Body of pancreas (tissue), 4 donors: ENCODE measurements at regions not wholly inside any gene's neighbourhood (a gene's known extent, or its start where the extent isn't known, plus 50 kb on each side); places are given as distances from the start of the nearest gene placed in this dataset.

Experiments used
- ATAC-seq: fragments of 150-250 bp; one replicate; pipeline ENCODE4 v1.9.1; 2016
- DNase-seq, 4 donors: peaks; one replicate each; pipeline ENCODE4 v3.0.0-alpha.2; 2019
- H3K27ac ChIP-seq, 4 donors: fragments of 200-600 bp; sonication (generic); 1 replicate in 3 of 4; 2 replicates in 1 of 4; pipeline versions ENCODE4 v1.5.1 to v1.6.1; 2016 to 2019; ENCODE audit warnings: mild to moderate bottlenecking in 1 of 4, mixed read lengths in 1 of 4, moderate library complexity in 1 of 4
- H3K27me3 ChIP-seq, 2 donors: fragments of 200-600 bp; sonication (generic); one replicate each; pipeline ENCODE4 v1.6.0; 2016; ENCODE audit warnings: mild to moderate bottlenecking in 1 of 2
- H3K36me3 ChIP-seq, 2 donors: fragments of 200-600 bp; sonication (generic); replicated peaks in 1 of 2; 2 replicates each; pipeline ENCODE4 v1.5.1; 2016; ENCODE audit warnings: low read depth in 2 of 2; ENCODE audit not compliant: insufficient read depth in 1 of 2
- H3K4me1 ChIP-seq: fragments of 200-600 bp; sonication (generic); one replicate; pipeline ENCODE4 v1.6.0; 2016
- H3K4me3 ChIP-seq, 2 donors: fragments of 200-600 bp; sonication (generic); 1 replicate in 1 of 2; 2 replicates in 1 of 2; pipeline ENCODE4 v1.5.1; 2016 to 2019
- H3K9me3 ChIP-seq, 3 donors: fragments of 200-600 bp; sonication (generic); 1 replicate in 2 of 3; 2 replicates in 1 of 3; pipeline ENCODE4 v1.5.1; 2016
- CTCF ChIP-seq, 7 experiments: fragments of 450-650 bp in 4 of 7; fragments of 200-600 bp in 3 of 7; sonication (generic) in 3 of 7; IDR thresholded peaks; one replicate each; pipeline ENCODE4 v1.5.1; 2016 to 2019; ENCODE audit warnings: antibody characterized with exemption in 7 of 7
- POLR2A ChIP-seq, 3 donors: fragments of 450-650 bp; IDR thresholded peaks; one replicate each; pipeline ENCODE4 v1.6.1; 2016; ENCODE audit warnings: antibody characterized with exemption in 3 of 3, mild to moderate bottlenecking in 2 of 3
- WGBS, 2 donors: methylation state at CpG; one replicate each; pipeline ENCODE4 v1.1.5; 2017; 5-methylcytosine and 5-hydroxymethylcytosine counted together
- intact Hi-C: fragments of 100-400 bp; cut with DNase I; formaldehyde crosslinking; loops from one replicate; pipeline ENCODE4 v1.15.1; 2023

DNA sequence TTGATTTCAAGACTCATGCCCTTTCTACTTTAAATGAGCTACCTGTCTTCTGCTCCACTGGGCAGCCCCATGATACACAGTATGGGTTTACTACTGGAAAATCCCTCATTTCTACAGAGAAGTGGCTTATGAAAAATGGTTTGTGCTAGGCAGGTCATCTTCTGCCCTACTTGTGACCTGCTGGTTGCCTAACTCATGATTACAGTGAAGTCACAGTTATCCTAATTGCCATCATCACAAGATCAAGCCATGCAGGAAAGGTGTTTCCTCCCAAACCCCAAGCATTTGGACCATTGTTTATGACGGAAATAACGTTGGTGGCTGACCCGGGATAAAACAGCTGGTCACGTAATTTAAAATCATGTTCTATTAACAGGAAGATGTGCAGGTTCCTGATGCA is 330.6 kb downstream of the ACTL7B start:
- H3K4me3 ChIP-seq: no peak overlapping the region
- H3K9me3 ChIP-seq: no peaks in the 10 kb centered on the region
- 56 to 59% methylated on average over 4 of the region's 4 CpGs for WGBS, 2 donors
- no peak for DNase-seq
- no peak overlapping the region for H3K27ac ChIP-seq
- H3K27me3 ChIP-seq: no peaks in the 10 kb centered on the region
- TF ChIP-seq CTCF (IDR thresholded peaks at IDR 0.05) (no peak), POLR2A (IDR thresholded peaks at IDR 0.05) (no peak)
- H3K4me1 ChIP-seq: no peaks in the 10 kb centered on the region
- no peaks in the 10 kb centered on the region for H3K36me3 ChIP-seq
- intact Hi-C loops: no loop called here
- no peak for ATAC-seq

DNA sequence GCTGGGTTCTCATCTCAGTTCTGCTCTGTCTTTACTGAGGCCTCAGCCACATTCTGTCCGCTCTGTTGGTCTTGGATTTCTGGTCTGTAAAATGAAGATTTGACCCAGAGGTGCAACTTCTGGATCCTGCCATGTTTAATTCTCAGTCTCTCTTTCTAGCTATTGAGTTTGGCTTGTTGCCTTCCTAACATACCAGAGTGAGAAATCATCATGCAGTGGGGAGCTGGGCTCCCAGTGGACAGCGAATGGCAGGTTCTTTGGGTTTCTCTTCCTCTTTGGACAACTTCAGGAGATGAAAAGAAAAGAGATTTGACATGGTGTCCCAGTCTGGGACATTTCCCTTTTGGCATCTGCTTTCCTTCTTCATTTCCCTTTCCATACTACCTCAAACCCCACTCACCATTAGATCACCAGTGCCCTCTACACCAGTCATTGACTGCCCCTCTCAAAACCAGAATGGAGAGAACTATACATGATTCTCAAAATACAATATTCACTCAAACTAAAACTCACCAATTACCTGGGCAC is 334.7 kb downstream of the ACTL7B start:
- TF ChIP-seq CTCF (IDR thresholded peaks at IDR 0.05): no peak
- TF ChIP-seq POLR2A (IDR thresholded peaks at IDR 0.05): no peak
- Histone ChIP-seq H3K27ac (no peak overlapping the region), H3K27me3 (no peaks in the 10 kb centered on the region), H3K9me3 (no peaks in the 10 kb centered on the region), H3K36me3 (no peaks in the 10 kb centered on the region), H3K4me1 (no peaks in the 10 kb centered on the region), H3K4me3 (no peak overlapping the region)
- no peak for DNase-seq
- WGBS, 2 donors: 82 to 84% methylated on average over 2 of the region's 2 CpGs
- no peak for ATAC-seq
- intact Hi-C loops: no loop called here

- ATAC-seq (no peak), DNase-seq (no peak)
- no peaks in the 10 kb centered on the region for H3K36me3 ChIP-seq
- TF ChIP-seq POLR2A (IDR thresholded peaks at IDR 0.05): no peak
- TF ChIP-seq CTCF (IDR thresholded peaks at IDR 0.05): no peak
- no peaks in the 10 kb centered on the region for H3K9me3 ChIP-seq
- intact Hi-C loops: no loop called here
- 51 to 84% methylated on average over 2 of the region's 2 CpGs for WGBS, 2 donors
- no peak overlapping the region for H3K4me3 ChIP-seq
- no peaks in the 10 kb centered on the region for H3K27me3 ChIP-seq
- no peak overlapping the region for H3K27ac ChIP-seq
- no peaks in the 10 kb centered on the region for H3K4me1 ChIP-seq
These were observed 336.3 kb downstream of the ACTL7B start for GRCh38 chr9:108519437-108519836.

GRCh38 chr9:108517651-108518365 is 338.0 kb downstream of the ACTL7B start:
- no peak for TF ChIP-seq POLR2A (IDR thresholded peaks at IDR 0.05)
- no peak for TF ChIP-seq CTCF (IDR thresholded peaks at IDR 0.05)
- no peaks in the 10 kb centered on the region for H3K9me3 ChIP-seq
- no peak overlapping the region for H3K4me3 ChIP-seq
- DNase-seq (no peak), ATAC-seq (no peak)
- no peak overlapping the region for H3K27ac ChIP-seq
- H3K27me3 ChIP-seq: no peaks in the 10 kb centered on the region
- intact Hi-C loops: no loop called here
- no peaks in the 10 kb centered on the region for H3K36me3 ChIP-seq
- WGBS, 2 donors: 65 to 70% methylated on average over 9 of the region's 9 CpGs
- H3K4me1 ChIP-seq: no peaks in the 10 kb centered on the region

DNA sequence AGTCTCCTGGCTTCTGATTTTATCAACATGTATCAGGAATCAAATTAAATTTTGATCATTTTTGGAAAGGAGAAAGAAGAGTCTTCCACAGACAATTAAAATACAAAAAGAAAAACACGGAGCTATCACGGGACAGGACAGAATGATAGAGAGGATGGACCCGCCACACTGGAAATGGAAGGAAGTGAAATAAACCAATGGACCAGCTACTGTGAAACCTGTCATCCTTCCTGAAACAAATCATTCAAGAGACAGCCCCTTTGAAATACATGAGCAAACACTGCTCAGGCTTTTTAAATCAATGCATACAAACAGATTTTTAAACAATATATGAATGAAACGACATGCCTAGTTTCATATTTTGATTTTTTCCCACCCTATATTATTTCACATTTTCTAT is 339.4 kb downstream of the ACTL7B start:
- ATAC-seq: no peak

More for the DNA sequence above, 339.4 kb downstream of the ACTL7B start:
- H3K9me3 ChIP-seq: no peaks in the 10 kb centered on the region
- no peaks in the 10 kb centered on the region for H3K4me1 ChIP-seq
- H3K27me3 ChIP-seq: no peaks in the 10 kb centered on the region
- TF ChIP-seq POLR2A (IDR thresholded peaks at IDR 0.05) (no peak), CTCF (IDR thresholded peaks at IDR 0.05) (no peak)
- DNase-seq: no peak
- no peak overlapping the region for H3K4me3 ChIP-seq
- H3K27ac ChIP-seq: no peak overlapping the region
- no peaks in the 10 kb centered on the region for H3K36me3 ChIP-seq
- WGBS, 2 donors: 62 to 65% methylated on average over 4 of the region's 4 CpGs
- intact Hi-C loops: no loop called here
